ENCODE measurements at regions not wholly inside any gene's neighbourhood (a gene's known extent, or its start where the extent isn't known, plus 50 kb on each side); places are given as distances from the start of the nearest gene placed in this dataset.
A peak's percentile ranks its signal among the peaks of the same experiment; 100 is the strongest.

DNA sequence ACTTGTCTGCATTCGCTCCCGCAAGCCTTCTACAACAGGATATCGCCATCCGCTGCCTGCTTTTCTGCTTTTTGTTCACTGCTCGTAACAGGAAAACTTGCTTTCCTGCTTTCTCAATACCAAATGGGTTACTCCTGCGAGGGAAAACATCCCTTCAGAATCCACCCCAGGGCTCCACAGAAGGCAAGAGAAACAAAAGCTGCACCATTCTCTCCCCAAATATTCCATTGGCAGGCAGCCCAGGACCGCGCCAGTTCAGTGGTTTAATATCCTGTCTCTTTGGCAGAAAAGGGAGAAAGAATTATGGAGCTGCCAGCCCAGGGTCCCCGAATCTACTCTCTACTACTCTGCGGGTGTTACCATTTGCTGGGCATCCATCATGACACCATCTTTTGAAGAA is 84.7 kb upstream of the DOCK9 start:
- Mint-ChIP-seq H3K4me3 (no peak overlapping the region), H3K27ac (peak overlapping the region in 2 of 3 donors; percentile 32 to 70), H3K36me3 (peaks cover 18% of the 10 kb centered on the region), H3K27me3 (no peaks in the 10 kb centered on the region), H3K4me1 (peaks cover 41 to 82% (median 52%) of the 10 kb centered on the region in 4 donors), H3K9me3 (no peaks in the 10 kb centered on the region)
- no peak for DNase-seq
- H3K27ac ChIP-seq (ENCODE audit: insufficient read depth, low read length, poor library complexity, severe bottlenecking), result no peak overlapping the region
- no peaks in the 10 kb centered on the region for H3K27me3 ChIP-seq (ENCODE audit: control insufficient read depth, insufficient read depth, low read length)
- no peaks in the 10 kb centered on the region for H3K36me3 ChIP-seq (ENCODE audit: control insufficient read depth, insufficient read depth, low read length)
- peaks cover 15% of the 10 kb centered on the region for H3K4me1 ChIP-seq (ENCODE audit: control insufficient read depth, insufficient read depth, low read length, poor library complexity, severe bottlenecking)
- ATAC-seq (ENCODE audit: low read depth in 2 of 2), result no peak
- H3K4me3 ChIP-seq (ENCODE audit: low read depth, low read length), result no peak overlapping the region
- no peaks in the 10 kb centered on the region for H3K9me3 ChIP-seq (ENCODE audit: control insufficient read depth in 2 of 2, low read length in 2 of 2)

- Histone ChIP-seq H3K27ac (ENCODE audit: insufficient read depth, low read length, poor library complexity, severe bottlenecking) (no peak overlapping the region), H3K27me3 (ENCODE audit: control insufficient read depth, insufficient read depth, low read length) (no peaks in the 10 kb centered on the region), H3K4me1 (ENCODE audit: control insufficient read depth, insufficient read depth, low read length, poor library complexity, severe bottlenecking) (peaks cover 15% of the 10 kb centered on the region), H3K4me3 (ENCODE audit: low read depth, low read length) (no peak overlapping the region), H3K36me3 (ENCODE audit: control insufficient read depth, insufficient read depth, low read length) (no peaks in the 10 kb centered on the region), H3K9me3 (ENCODE audit: control insufficient read depth in 2 of 2, low read length in 2 of 2) (no peaks in the 10 kb centered on the region)
- ATAC-seq (ENCODE audit: low read depth in 2 of 2), result no peak
- Mint-ChIP-seq H3K27ac (peak overlapping the region; percentile 32 to 70 (median 39)), H3K9me3 (peaks cover 0 to 2% (median 0%) of the 10 kb centered on the region in 7 donors), H3K4me1 (peaks cover 41 to 81% (median 55%) of the 10 kb centered on the region in 4 donors), H3K36me3 (peaks cover 21% of the 10 kb centered on the region), H3K27me3 (no peaks in the 10 kb centered on the region), H3K4me3 (no peak overlapping the region)
- DNase-seq, result no peak
These were observed 85.3 kb upstream of the DOCK9 start for GRCh38 chr13:99063178-99063577.

DNA sequence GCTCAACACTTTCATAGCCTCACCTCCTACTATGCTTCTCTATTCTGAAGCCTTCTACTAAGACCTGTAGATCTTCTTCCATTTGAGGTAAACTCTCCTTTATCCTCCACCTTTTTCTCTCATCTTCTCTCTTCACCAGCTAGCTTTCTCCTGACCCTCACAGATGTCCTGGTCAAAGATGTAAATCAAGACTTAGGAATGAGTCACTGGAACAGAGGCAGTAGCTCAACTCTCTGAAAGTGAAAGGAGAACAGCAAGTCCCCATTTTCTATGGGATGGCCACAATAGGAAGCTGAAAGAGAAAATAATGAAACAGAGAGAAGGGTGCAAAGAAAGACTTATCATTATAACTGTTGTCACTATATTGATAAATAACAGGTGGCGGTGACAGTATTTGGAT is 86.1 kb upstream of the DOCK9 start:
- Histone ChIP-seq H3K9me3 (ENCODE audit: control insufficient read depth in 2 of 2, low read length in 2 of 2) (no peaks in the 10 kb centered on the region), H3K36me3 (ENCODE audit: control insufficient read depth, insufficient read depth, low read length) (no peaks in the 10 kb centered on the region), H3K27ac (ENCODE audit: insufficient read depth, low read length, poor library complexity, severe bottlenecking) (no peak overlapping the region), H3K27me3 (ENCODE audit: control insufficient read depth, insufficient read depth, low read length) (no peaks in the 10 kb centered on the region), H3K4me3 (ENCODE audit: low read depth, low read length) (no peak overlapping the region), H3K4me1 (ENCODE audit: control insufficient read depth, insufficient read depth, low read length, poor library complexity, severe bottlenecking) (peaks cover 15% of the 10 kb centered on the region)
- peaks cover 0 to 2% (median 0%) of the 10 kb centered on the region in 7 donors for H3K9me3 Mint-ChIP-seq
- peak overlapping the region in 2 of 3 donors; percentile 17 to 33 for H3K27ac Mint-ChIP-seq
- DNase-seq (peak in 1 of 3 donors; percentile 12), ATAC-seq (ENCODE audit: low read depth in 2 of 2) (no peak)
- H3K36me3 Mint-ChIP-seq, result peaks cover 21% of the 10 kb centered on the region
- H3K4me1 Mint-ChIP-seq, result peaks cover 46 to 76% (median 56%) of the 10 kb centered on the region in 4 donors
- H3K27me3 Mint-ChIP-seq, result no peaks in the 10 kb centered on the region
- H3K4me3 Mint-ChIP-seq, result no peak overlapping the region

DNA sequence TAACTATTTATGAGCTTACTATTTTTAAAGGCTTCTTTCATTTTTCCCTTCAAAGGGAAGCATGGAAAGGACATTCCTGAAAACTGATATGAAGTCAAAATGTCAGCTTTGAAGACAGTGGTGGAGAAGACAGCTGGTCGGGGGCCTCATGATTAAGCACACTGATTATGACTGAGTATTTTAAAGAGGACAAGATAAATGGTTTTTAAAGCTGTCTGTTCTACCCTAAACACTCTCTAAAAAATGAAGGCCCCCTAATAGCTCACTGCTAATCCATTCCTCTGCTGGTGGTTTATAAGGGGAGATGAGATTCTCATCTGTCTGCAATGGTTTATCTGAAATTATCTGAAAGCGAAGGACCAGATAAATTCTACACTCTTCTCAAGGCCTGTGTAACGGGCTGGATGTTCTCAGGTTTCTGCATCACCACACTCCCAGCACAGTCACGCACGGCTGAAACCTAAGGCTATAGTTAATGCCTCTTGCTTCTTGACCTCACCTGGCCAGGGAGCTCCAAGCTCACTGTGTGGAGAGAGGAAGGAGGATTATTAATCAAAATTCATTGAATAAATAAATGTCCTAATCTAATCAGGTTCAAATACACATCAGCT is 86.9 kb upstream of the DOCK9 start:
- Mint-ChIP-seq H3K4me1 (peaks cover 44 to 73% (median 55%) of the 10 kb centered on the region in 4 donors), H3K27ac (peak overlapping the region in 2 of 3 donors; percentile 39 to 93), H3K27me3 (no peaks in the 10 kb centered on the region), H3K36me3 (peaks cover 21% of the 10 kb centered on the region), H3K9me3 (peaks cover 0 to 2% (median 0%) of the 10 kb centered on the region in 7 donors), H3K4me3 (peak overlapping the region in 1 of 4 donors; percentile 5)
- H3K9me3 ChIP-seq (ENCODE audit: control insufficient read depth in 2 of 2, low read length in 2 of 2), result no peaks in the 10 kb centered on the region
- DNase-seq, result no peak
- H3K4me3 ChIP-seq (ENCODE audit: low read depth, low read length), result no peak overlapping the region
- H3K36me3 ChIP-seq (ENCODE audit: control insufficient read depth, insufficient read depth, low read length), result no peaks in the 10 kb centered on the region
- H3K27me3 ChIP-seq (ENCODE audit: control insufficient read depth, insufficient read depth, low read length), result no peaks in the 10 kb centered on the region
- H3K27ac ChIP-seq (ENCODE audit: insufficient read depth, low read length, poor library complexity, severe bottlenecking), result no peak overlapping the region
- peaks cover 15% of the 10 kb centered on the region for H3K4me1 ChIP-seq (ENCODE audit: control insufficient read depth, insufficient read depth, low read length, poor library complexity, severe bottlenecking)
- ATAC-seq (ENCODE audit: low read depth in 2 of 2), result no peak

DNA sequence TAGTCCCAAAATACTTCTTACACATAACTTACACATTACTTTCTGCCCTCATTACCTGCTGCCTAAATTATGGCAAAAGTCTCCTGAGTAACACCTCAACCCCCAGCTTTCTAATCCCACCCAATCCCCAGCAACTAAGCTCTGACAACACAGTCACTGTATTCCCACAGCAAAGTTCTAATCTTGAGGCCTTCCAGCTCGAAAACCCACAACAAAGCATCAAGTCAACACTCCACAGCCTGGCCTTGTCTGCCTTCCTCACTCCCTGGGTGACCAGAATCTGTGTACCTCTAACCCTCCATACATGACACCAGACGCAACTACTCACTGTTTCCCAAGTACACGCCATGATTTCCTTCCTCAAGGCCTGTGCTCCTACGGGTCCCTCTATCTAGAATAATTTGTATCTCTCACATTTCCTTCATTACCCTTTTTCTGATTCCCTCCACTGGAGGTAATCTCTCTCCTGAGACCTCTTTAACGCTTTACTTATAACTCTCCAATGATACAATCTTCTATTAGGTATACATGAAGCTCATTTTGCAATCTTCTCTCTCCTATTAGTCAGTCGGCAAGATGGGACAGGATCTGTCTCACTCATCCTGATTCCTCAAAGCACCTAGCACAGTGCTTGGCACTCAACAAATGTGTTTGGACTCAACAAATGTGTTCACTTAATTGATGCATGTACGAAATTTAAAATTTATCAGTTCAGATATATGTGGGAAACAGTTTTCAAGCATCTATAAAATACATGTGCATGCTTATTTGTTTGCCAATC is 87.6 kb upstream of the DOCK9 start:
- ATAC-seq (ENCODE audit: low read depth in 2 of 2) (no peak), DNase-seq (no peak)
- Histone ChIP-seq H3K9me3 (ENCODE audit: control insufficient read depth in 2 of 2, low read length in 2 of 2) (no peaks in the 10 kb centered on the region), H3K4me1 (ENCODE audit: control insufficient read depth, insufficient read depth, low read length, poor library complexity, severe bottlenecking) (peaks cover 15% of the 10 kb centered on the region), H3K4me3 (ENCODE audit: low read depth, low read length) (peak overlapping the region; percentile 79), H3K27ac (ENCODE audit: insufficient read depth, low read length, poor library complexity, severe bottlenecking) (peak overlapping the region; percentile 1), H3K27me3 (ENCODE audit: control insufficient read depth, insufficient read depth, low read length) (no peaks in the 10 kb centered on the region), H3K36me3 (ENCODE audit: control insufficient read depth, insufficient read depth, low read length) (no peaks in the 10 kb centered on the region)
- peak overlapping the region; percentile 39 to 93 (median 85) for H3K27ac Mint-ChIP-seq
- H3K9me3 Mint-ChIP-seq, result peaks cover 0 to 2% (median 0%) of the 10 kb centered on the region in 7 donors
- no peaks in the 10 kb centered on the region for H3K27me3 Mint-ChIP-seq
- peaks cover 21% of the 10 kb centered on the region for H3K36me3 Mint-ChIP-seq
- peaks cover 43 to 73% (median 60%) of the 10 kb centered on the region in 4 donors for H3K4me1 Mint-ChIP-seq
- peak overlapping the region; percentile 1 to 77 (median 62) for H3K4me3 Mint-ChIP-seq

- Histone ChIP-seq H3K27ac (ENCODE audit: insufficient read depth, low read length, poor library complexity, severe bottlenecking) (peak overlapping the region; percentile 1), H3K4me3 (ENCODE audit: low read depth, low read length) (peak overlapping the region; percentile 79), H3K4me1 (ENCODE audit: control insufficient read depth, insufficient read depth, low read length, poor library complexity, severe bottlenecking) (peaks cover 15% of the 10 kb centered on the region), H3K9me3 (ENCODE audit: control insufficient read depth in 2 of 2, low read length in 2 of 2) (no peaks in the 10 kb centered on the region), H3K36me3 (ENCODE audit: control insufficient read depth, insufficient read depth, low read length) (no peaks in the 10 kb centered on the region), H3K27me3 (ENCODE audit: control insufficient read depth, insufficient read depth, low read length) (no peaks in the 10 kb centered on the region)
- peaks cover 45 to 72% (median 61%) of the 10 kb centered on the region in 4 donors for H3K4me1 Mint-ChIP-seq
- peaks cover 21% of the 10 kb centered on the region for H3K36me3 Mint-ChIP-seq
- H3K4me3 Mint-ChIP-seq, result peak overlapping the region; percentile 59 to 77 (median 64)
- no peaks in the 10 kb centered on the region for H3K27me3 Mint-ChIP-seq
- ATAC-seq (ENCODE audit: low read depth in 2 of 2) (no peak), DNase-seq (peak in 1 of 3 donors; percentile 49)
- peak overlapping the region; percentile 14 to 85 (median 39) for H3K27ac Mint-ChIP-seq
- peaks cover 0 to 2% (median 0%) of the 10 kb centered on the region in 7 donors for H3K9me3 Mint-ChIP-seq
These were observed 88.4 kb upstream of the DOCK9 start for GRCh38 chr13:99066219-99066618.

DNA sequence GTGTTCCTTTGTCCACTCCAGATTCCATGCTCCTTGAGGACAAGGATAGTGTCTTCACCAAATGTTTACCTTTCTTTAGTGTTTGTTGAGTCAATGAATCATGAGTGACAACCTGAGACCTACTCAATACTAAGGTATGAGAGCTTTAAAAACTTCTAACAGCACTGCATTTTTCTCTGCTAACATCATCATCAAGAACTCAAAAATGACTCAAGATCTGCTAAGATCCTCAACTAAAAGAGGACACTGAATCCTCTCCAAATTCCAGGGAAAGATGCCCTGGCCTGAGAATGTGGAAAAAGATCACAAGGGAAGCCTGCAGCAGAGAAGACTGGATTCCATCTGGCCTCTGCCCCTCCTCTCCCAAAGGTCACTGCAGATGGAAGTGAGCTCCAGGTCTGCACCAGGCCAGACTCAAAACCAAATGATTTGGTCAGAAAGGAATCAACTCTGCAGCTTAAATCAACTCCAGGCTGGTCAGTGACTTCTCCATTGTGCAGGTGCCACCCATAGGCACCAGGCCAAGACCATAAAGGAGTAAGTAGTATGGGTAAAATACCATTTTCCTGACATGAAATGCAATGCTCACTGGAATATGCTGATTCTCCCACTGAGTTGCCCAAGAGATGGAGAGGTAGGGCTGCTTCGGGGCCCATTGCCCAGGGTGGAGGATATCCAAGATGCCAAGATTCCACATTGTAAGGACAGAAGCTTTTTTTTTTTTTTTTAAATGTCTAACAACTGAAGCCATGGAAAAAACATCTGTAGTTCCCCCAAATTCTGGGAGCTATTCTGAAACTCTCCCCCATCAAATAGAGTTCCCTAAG is 89.5 kb upstream of the DOCK9 start:
- DNase-seq (no peak), ATAC-seq (ENCODE audit: low read depth in 2 of 2) (no peak)
- H3K4me3 ChIP-seq (ENCODE audit: low read depth, low read length), result no peak overlapping the region
- no peaks in the 10 kb centered on the region for H3K9me3 ChIP-seq (ENCODE audit: control insufficient read depth in 2 of 2, low read length in 2 of 2)
- no peaks in the 10 kb centered on the region for H3K27me3 ChIP-seq (ENCODE audit: control insufficient read depth, insufficient read depth, low read length)
- Mint-ChIP-seq H3K9me3 (peaks cover 0 to 2% (median 0%) of the 10 kb centered on the region in 7 donors), H3K4me3 (peak overlapping the region in 3 of 4 donors; percentile 35 to 74 (median 66)), H3K27ac (peak overlapping the region; percentile 45 to 87 (median 75)), H3K4me1 (peaks cover 50 to 74% (median 62%) of the 10 kb centered on the region in 4 donors), H3K27me3 (no peaks in the 10 kb centered on the region), H3K36me3 (peaks cover 25% of the 10 kb centered on the region)
- peaks cover 4% of the 10 kb centered on the region for H3K36me3 ChIP-seq (ENCODE audit: control insufficient read depth, insufficient read depth, low read length)
- peaks cover 15% of the 10 kb centered on the region for H3K4me1 ChIP-seq (ENCODE audit: control insufficient read depth, insufficient read depth, low read length, poor library complexity, severe bottlenecking)
- H3K27ac ChIP-seq (ENCODE audit: insufficient read depth, low read length, poor library complexity, severe bottlenecking), result no peak overlapping the region

Data from CD4-positive, CD25-positive, alpha-beta regulatory T cell (primary cell).